ENCODE measurements at regions not wholly inside any gene's neighbourhood (a gene's known extent, or its start where the extent isn't known, plus 50 kb on each side); places are given as distances from the start of the nearest gene placed in this dataset.

DNA sequence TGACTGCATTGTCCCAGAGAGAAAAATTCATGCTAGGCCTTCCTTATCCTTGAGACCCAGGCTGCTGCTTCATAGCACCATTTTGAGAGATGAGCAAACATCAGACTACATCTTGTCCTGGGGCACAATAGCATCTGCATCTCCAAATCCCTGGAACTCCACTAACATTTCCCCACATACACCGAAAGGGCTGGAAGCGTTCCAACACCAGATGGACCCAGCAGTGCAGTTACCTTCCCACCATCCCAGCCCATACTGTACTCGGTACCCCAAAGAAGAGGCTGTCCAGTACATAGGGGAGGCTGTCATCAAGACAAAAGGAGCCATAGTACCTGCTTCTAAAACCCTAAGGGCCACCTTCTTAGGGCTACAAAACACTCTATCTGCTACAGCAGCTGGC is 547.2 kb upstream of the CHORDC1 start:
- ATAC-seq: no peak
- CTCF ChIA-PET: no interaction called here
- no peak overlapping the region for H3K4me3 ChIP-seq (ENCODE audit: low read depth in 2 of 2, low read length in 2 of 2)
- BruUV-seq (replicated peaks): no TSS peak
- no peak for DNase-seq (ENCODE audit: low read depth, low spot score)
- POLR2A ChIA-PET: no interaction called here
- no peaks in the 10 kb centered on the region for H3K9me3 ChIP-seq (ENCODE audit: control insufficient read depth, insufficient read depth, low read depth, low read length)
- H3K4me1 ChIP-seq (ENCODE audit: control insufficient read depth, insufficient read depth, low read length): no peaks in the 10 kb centered on the region
- intact Hi-C loops (cut with micrococcal nuclease; ENCODE audit: unreplicated experiment) (no loop called here), in situ Hi-C loops (cut with HindIII; ENCODE audit: low pct_unique_long_range_greater_than_20kb, low sequenced_read_pairs) (no loop called here)
- H3K27me3 ChIP-seq (ENCODE audit: control insufficient read depth, insufficient read depth, low read length): no peaks in the 10 kb centered on the region
- no peak overlapping the region for H3K27ac ChIP-seq (ENCODE audit: low read length)
- no peaks in the 10 kb centered on the region for H3K36me3 ChIP-seq (ENCODE audit: control insufficient read depth, insufficient read depth, low read length)
- TF ChIP-seq TCF7L2 (IDR thresholded peaks at IDR 0.05; ENCODE audit: low read depth, low read length) (no peak), POLR2AphosphoS5 (IDR thresholded peaks at IDR 0.05; ENCODE audit: low read depth, low read length) (no peak), CTCF (IDR thresholded peaks at IDR 0.05) (no peak), SIN3A (IDR thresholded peaks at IDR 0.05; ENCODE audit: borderline replicate concordance, insufficient read depth, low read depth, low read length) (no peak)
- TF ChIP-seq, protein P1, sequence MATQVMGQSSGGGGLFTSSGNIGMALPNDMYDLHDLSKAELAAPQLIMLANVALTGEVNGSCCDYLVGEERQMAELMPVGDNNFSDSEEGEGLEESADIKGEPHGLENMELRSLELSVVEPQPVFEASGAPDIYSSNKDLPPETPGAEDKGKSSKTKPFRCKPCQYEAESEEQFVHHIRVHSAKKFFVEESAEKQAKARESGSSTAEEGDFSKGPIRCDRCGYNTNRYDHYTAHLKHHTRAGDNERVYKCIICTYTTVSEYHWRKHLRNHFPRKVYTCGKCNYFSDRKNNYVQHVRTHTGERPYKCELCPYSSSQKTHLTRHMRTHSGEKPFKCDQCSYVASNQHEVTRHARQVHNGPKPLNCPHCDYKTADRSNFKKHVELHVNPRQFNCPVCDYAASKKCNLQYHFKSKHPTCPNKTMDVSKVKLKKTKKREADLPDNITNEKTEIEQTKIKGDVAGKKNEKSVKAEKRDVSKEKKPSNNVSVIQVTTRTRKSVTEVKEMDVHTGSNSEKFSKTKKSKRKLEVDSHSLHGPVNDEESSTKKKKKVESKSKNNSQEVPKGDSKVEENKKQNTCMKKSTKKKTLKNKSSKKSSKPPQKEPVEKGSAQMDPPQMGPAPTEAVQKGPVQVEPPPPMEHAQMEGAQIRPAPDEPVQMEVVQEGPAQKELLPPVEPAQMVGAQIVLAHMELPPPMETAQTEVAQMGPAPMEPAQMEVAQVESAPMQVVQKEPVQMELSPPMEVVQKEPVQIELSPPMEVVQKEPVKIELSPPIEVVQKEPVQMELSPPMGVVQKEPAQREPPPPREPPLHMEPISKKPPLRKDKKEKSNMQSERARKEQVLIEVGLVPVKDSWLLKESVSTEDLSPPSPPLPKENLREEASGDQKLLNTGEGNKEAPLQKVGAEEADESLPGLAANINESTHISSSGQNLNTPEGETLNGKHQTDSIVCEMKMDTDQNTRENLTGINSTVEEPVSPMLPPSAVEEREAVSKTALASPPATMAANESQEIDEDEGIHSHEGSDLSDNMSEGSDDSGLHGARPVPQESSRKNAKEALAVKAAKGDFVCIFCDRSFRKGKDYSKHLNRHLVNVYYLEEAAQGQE (IDR thresholded peaks at IDR 0.05; ENCODE audit: insufficient read depth in 1 of 2, low read depth in 2 of 2, low read length in 1 of 2): no peak

DNA sequence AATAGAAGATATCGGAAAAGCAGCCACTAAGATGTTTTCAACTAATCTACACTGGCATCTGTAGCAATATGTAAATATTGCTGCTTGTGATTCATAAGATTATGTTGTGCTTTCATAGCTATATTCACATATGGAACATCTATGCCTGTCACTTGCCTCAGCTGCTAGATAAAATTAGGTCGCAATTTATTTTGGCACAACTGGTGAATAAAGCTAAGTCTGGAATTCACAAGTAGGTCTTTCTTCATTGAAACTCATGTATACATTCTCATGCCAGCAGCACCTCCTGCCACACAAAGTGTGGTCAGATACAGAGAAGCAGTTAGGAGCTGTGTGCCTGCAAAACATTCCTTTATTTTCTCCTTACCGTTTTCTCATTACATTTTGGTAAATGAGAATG is 543.3 kb upstream of the CHORDC1 start:
- Histone ChIP-seq H3K27me3 (ENCODE audit: control insufficient read depth, insufficient read depth, low read length) (no peaks in the 10 kb centered on the region), H3K36me3 (ENCODE audit: control insufficient read depth, insufficient read depth, low read length) (no peaks in the 10 kb centered on the region), H3K27ac (ENCODE audit: low read length) (no peak overlapping the region), H3K4me1 (ENCODE audit: control insufficient read depth, insufficient read depth, low read length) (no peaks in the 10 kb centered on the region), H3K4me3 (ENCODE audit: low read depth in 2 of 2, low read length in 2 of 2) (no peak overlapping the region), H3K9me3 (ENCODE audit: control insufficient read depth, insufficient read depth, low read depth, low read length) (no peaks in the 10 kb centered on the region)
- CTCF ChIA-PET: no interaction called here
- DNase-seq (ENCODE audit: low read depth, low spot score) (no peak), ATAC-seq (no peak)
- in situ Hi-C loops (cut with HindIII; ENCODE audit: low pct_unique_long_range_greater_than_20kb, low sequenced_read_pairs) (no loop called here), intact Hi-C loops (cut with micrococcal nuclease; ENCODE audit: unreplicated experiment) (no loop called here)
- TF ChIP-seq TCF7L2 (IDR thresholded peaks at IDR 0.05; ENCODE audit: low read depth, low read length) (no peak), POLR2AphosphoS5 (IDR thresholded peaks at IDR 0.05; ENCODE audit: low read depth, low read length) (no peak), SIN3A (IDR thresholded peaks at IDR 0.05; ENCODE audit: borderline replicate concordance, insufficient read depth, low read depth, low read length) (no peak)
- TF ChIP-seq, protein P1 (IDR thresholded peaks at IDR 0.05; ENCODE audit: insufficient read depth in 1 of 2, low read depth in 2 of 2, low read length in 1 of 2): no peak
- no TSS peak for BruUV-seq (replicated peaks)
- POLR2A ChIA-PET: no interaction called here
